Pancreas (tissue), 10 donors: ENCODE measurements at regions not wholly inside any gene's neighbourhood (a gene's known extent, or its start where the extent isn't known, plus 50 kb on each side); places are given as distances from the start of the nearest gene placed in this dataset.

Experiments used
- ATAC-seq, 4 donors: fragments of 200-7000 bp; cut with Tn5 transposase; one replicate each; pipeline versions ENCODE4 v1.8.0 to v1.9.1; 2020; ENCODE audit warnings: mild to moderate bottlenecking in 4 of 4, moderate library complexity in 4 of 4
- DNase-seq, 6 donors: peaks; one replicate each; pipeline ENCODE4 v3.0.0-alpha.2; 2020
- FAIRE-seq: peaks from 2 replicates; lab custom pipeline; 2012; peaks lifted over from hg19 to GRCh38; lab: Jason Lieb, UNC
- H3K27ac ChIP-seq, 4 donors: fragments of 200-600 bp; sonication (generic); 1 replicate in 3 of 4; 2 replicates in 1 of 4; pipeline versions ENCODE4 v1.5.0 to v1.8.0; 2020
- H3K27me3 ChIP-seq, 4 donors: fragments of 200-600 bp; one replicate each; pipeline ENCODE4 v1.8.0; 2021
- H3K36me3 ChIP-seq, 3 donors: fragments of 200-600 bp; sonication (generic) in 1 of 3; one replicate each; pipeline versions ENCODE4 v1.5.0 to v1.8.0; 2020 to 2021
- H3K4me1 ChIP-seq, 3 donors: fragments of 200-600 bp; one replicate each; pipeline ENCODE4 v1.8.0; 2021
- H3K4me3 ChIP-seq, 4 donors: fragments of 200-600 bp; sonication (generic) in 2 of 4; one replicate each; pipeline versions ENCODE4 v1.5.0 to v1.8.0; 2020 to 2021
- H3K9me3 ChIP-seq, 4 donors: fragments of 200-600 bp; one replicate each; pipeline ENCODE4 v1.8.0; 2021
- CTCF ChIP-seq, 4 donors: fragments of 200-600 bp; sonication (generic) in 3 of 4; IDR thresholded peaks; one replicate each; pipeline versions ENCODE4 v1.5.0 to v1.8.0; 2021; ENCODE audit warnings: antibody characterized with exemption in 4 of 4
- WGBS, 2 donors: extraction: QIAGEN DNeasy Blood & Tissue Kit; methylation state at CpG; one replicate each; pipeline ENCODE4 v1.1.7; 2013; 5-methylcytosine and 5-hydroxymethylcytosine counted together
- intact Hi-C, 3 donors: fragments of 100-400 bp; cut with DNase I; formaldehyde crosslinking; loops; one replicate each; pipeline versions ENCODE4 v1.11.1 to v1.14.2; 2022
- donor health status: healthy with polysubstance abuse.
- donor health status: DM: no; HTN: no; CAD: no; lungs with moderate emphysema.
- donor health status: DM: no; HTN: no; CAD: no.
- donor health status: control.
- donor health status: control.
- donor health status: Bipolar disorder and iron deficiency.
- donor health status: DM: yes; HTN: yes; CAD: no.
- donor health status: DM: no; HTN: no; CAD: no.
- donor health status: DM: no; HTN: no; CAD: no.
- donor health status: DM: yes; HTN: yes; CAD: no.

GRCh38 chr6:169867751-169868191 lies 116.3 kb downstream of the ERMARD start:
- TF ChIP-seq CTCF (IDR thresholded peaks at IDR 0.05), result no peak
- peak in 1 of 6 donors; percentile 35 for DNase-seq
- Histone ChIP-seq H3K36me3 (no peaks in the 10 kb centered on the region), H3K9me3 (no peaks in the 10 kb centered on the region), H3K27ac (no peak overlapping the region), H3K4me1 (no peaks in the 10 kb centered on the region), H3K27me3 (no peaks in the 10 kb centered on the region), H3K4me3 (no peak overlapping the region)
- intact Hi-C loops, result no loop called here
- no peak for FAIRE-seq
- no peak for ATAC-seq
- 86 to 87% methylated on average over 12 of the region's 12 CpGs for whole genome bisulfite sequencing, 2 donors

DNA sequence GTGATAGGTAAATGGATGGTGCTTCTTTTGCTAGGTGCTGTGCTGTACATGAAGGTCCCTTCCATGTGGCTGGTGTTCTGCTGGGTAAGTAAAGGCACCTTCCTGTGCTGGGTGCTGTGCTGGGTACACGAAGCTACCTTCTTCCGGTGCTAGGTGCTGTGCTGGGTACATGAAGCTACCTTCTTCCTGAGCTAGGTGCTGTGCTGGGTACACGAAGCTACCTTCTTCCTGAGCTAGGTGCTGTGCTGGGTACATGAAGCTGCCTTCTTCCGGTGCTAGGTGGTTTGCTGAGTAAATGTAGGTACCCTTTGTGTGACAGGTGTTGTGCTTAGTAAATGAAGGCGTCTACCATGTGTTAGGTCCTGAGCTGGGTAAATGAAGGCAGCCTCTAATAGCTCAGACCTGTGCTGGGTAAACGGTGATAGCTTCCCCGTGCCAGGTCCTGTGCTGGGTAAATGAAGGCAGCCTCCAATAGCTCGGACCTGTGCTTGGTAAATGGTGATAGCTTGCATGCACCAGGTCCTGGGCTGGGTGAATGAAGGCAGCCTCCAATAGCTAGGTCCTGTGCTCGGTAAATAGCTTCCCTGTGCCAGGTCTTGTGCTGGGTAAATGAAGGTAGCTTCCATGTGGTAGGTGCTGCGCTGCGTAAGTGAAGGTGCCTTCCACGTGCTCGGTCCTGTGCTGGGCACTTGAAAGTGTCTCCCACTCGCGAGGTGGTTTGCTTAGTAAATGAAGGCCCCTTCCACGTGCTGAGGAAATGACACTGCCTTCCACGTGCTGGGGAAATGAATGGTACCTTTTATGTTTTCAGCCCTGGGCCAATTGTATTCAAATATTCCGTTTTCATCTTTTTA lies 115.5 kb downstream of the ERMARD start:
- Histone ChIP-seq H3K27me3 (no peaks in the 10 kb centered on the region), H3K4me1 (no peaks in the 10 kb centered on the region), H3K27ac (no peak overlapping the region), H3K4me3 (no peak overlapping the region), H3K9me3 (no peaks in the 10 kb centered on the region), H3K36me3 (no peaks in the 10 kb centered on the region)
- WGBS, 2 donors, result 79 to 84% methylated on average over 18 of the region's 18 CpGs
- TF ChIP-seq CTCF (IDR thresholded peaks at IDR 0.05), result no peak
- no peak for ATAC-seq
- intact Hi-C loops, result no loop called here
- DNase-seq, result no peak
- no peak for FAIRE-seq

DNA sequence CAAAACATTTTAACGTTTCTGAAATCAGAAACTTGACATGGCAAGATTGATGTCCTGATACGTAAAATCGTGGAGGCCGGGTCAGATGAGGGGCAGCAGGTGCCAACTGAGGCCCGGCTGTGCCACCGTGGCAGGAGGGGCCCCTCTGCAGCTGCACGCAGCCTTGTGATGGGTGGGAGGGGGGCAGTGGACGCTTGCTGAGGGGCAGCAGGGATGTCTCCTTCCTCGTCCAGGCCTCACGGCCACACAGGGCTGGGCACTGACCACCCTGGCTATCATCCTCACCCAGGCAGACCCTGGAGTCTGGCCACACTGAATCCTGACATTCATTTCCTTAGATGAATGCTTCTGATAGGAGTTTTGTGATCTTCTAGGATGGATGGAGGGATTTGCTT lies 114.7 kb downstream of the ERMARD start:
- Histone ChIP-seq H3K27me3 (no peaks in the 10 kb centered on the region), H3K36me3 (no peaks in the 10 kb centered on the region), H3K4me3 (no peak overlapping the region), H3K9me3 (no peaks in the 10 kb centered on the region), H3K27ac (no peak overlapping the region), H3K4me1 (no peaks in the 10 kb centered on the region)
- FAIRE-seq (no peak), ATAC-seq (no peak), DNase-seq (peak in 1 of 6 donors; percentile 44)
- 78 to 79% methylated on average over 10 of the region's 10 CpGs for WGBS, 2 donors
- intact Hi-C loops, result no loop called here
- TF ChIP-seq CTCF (IDR thresholded peaks at IDR 0.05), result no peak

- DNase-seq (peak in 2 of 6 donors; percentile 40 to 43), ATAC-seq (no peak), FAIRE-seq (no peak)
- intact Hi-C loops, result no loop called here
- no peaks in the 10 kb centered on the region for H3K4me1 ChIP-seq
- TF ChIP-seq CTCF (IDR thresholded peaks at IDR 0.05), result no peak
- no peak overlapping the region for H3K4me3 ChIP-seq
- H3K27ac ChIP-seq, result no peak overlapping the region
- no peaks in the 10 kb centered on the region for H3K36me3 ChIP-seq
- H3K9me3 ChIP-seq, result no peaks in the 10 kb centered on the region
- WGBS, 2 donors, result 79 to 81% methylated on average over 13 of the region's 13 CpGs
- no peaks in the 10 kb centered on the region for H3K27me3 ChIP-seq
Measured at GRCh38 chr6:169865346-169866139, 114.1 kb downstream of the ERMARD start.
